HEK293T (cell line): ENCODE measurements at regions not wholly inside any gene's neighbourhood (a gene's known extent, or its start where the extent isn't known, plus 50 kb on each side); places are given as distances from the start of the nearest gene placed in this dataset.

Source experiments
- CTCF ChIA-PET: fragments of 350-600 bp; formaldehyde crosslinking; extraction: SDS; loops from one replicate; lab custom pipeline; 2021; ENCODE audit warnings: antibody characterized with exemption, inconsistent platforms; lab: Yijun Ruan, JAX
- POLR2A ChIA-PET: fragments of 350-600 bp; formaldehyde crosslinking; extraction: SDS; loops from one replicate; lab custom pipeline; 2020; ENCODE audit warnings: antibody characterized with exemption, inconsistent platforms; lab: Yijun Ruan, JAX
- DNase-seq: peaks from one replicate; pipeline ENCODE4 v3.0.0; 2012; ENCODE audit warnings: mixed read lengths; ENCODE audit errors: extremely low spot score
- ARNT ChIP-seq: fragments of 450-650 bp; IDR thresholded peaks from 2 replicates; pipeline ENCODE4 v1.6.1; 2017; ENCODE audit warnings: mild to moderate bottlenecking
- BHLHE40 ChIP-seq: fragments of 450-650 bp; IDR thresholded peaks from 2 replicates; pipeline ENCODE4 v1.6.1; 2016; ENCODE audit warnings: mild to moderate bottlenecking, moderate library complexity, borderline replicate concordance
- CTBP1 ChIP-seq: fragments of 450-650 bp; IDR thresholded peaks from 2 replicates; pipeline ENCODE4 v1.6.1; 2016; ENCODE audit warnings: borderline replicate concordance
- ELF4 ChIP-seq: fragments of 450-650 bp; IDR thresholded peaks from 2 replicates; pipeline ENCODE4 v1.6.1; 2017; ENCODE audit warnings: antibody characterized with exemption
- FOXA1 ChIP-seq: fragments of 450-650 bp; IDR thresholded peaks from 2 replicates; pipeline ENCODE4 v1.6.1; 2016; ENCODE audit warnings: mild to moderate bottlenecking
- FOXK2 ChIP-seq: fragments of 450-650 bp; IDR thresholded peaks from 2 replicates; pipeline ENCODE4 v1.6.1; 2016; ENCODE audit warnings: mild to moderate bottlenecking
- FOXM1 ChIP-seq: fragments of 450-650 bp; IDR thresholded peaks from 2 replicates; pipeline ENCODE4 v1.6.1; 2017; ENCODE audit warnings: mild to moderate bottlenecking, borderline replicate concordance
- HDGF ChIP-seq: fragments of 450-650 bp; IDR thresholded peaks from 2 replicates; pipeline ENCODE4 v1.6.1; 2017; ENCODE audit warnings: antibody characterized with exemption, borderline replicate concordance
- L3MBTL2 ChIP-seq: fragments of 450-650 bp; conservative IDR thresholded peaks from 2 replicates; pipeline ENCODE4 v1.6.1; 2016; ENCODE audit warnings: mild to moderate bottlenecking
- LEF1 ChIP-seq: fragments of 450-650 bp; IDR thresholded peaks from 2 replicates; pipeline ENCODE4 v1.6.1; 2017; ENCODE audit warnings: mild to moderate bottlenecking, borderline replicate concordance
- NFRKB ChIP-seq: fragments of 450-650 bp; IDR thresholded peaks from 2 replicates; pipeline ENCODE4 v1.6.1; 2016; ENCODE audit warnings: mild to moderate bottlenecking, moderate library complexity
- PKNOX1 ChIP-seq: fragments of 450-650 bp; IDR thresholded peaks from 2 replicates; pipeline ENCODE4 v1.6.1; 2016
- SP1 ChIP-seq: fragments of 450-650 bp; IDR thresholded peaks from 2 replicates; pipeline ENCODE4 v1.6.1; 2017
- SUZ12 ChIP-seq: fragments of 450-650 bp; IDR thresholded peaks from 2 replicates; pipeline ENCODE4 v1.6.1; 2016; ENCODE audit warnings: mild to moderate bottlenecking
- TARDBP ChIP-seq: fragments of 450-650 bp; IDR thresholded peaks from 2 replicates; pipeline ENCODE4 v1.6.1; 2016
- ZNF384 ChIP-seq: fragments of 450-650 bp; IDR thresholded peaks from 2 replicates; pipeline ENCODE4 v1.6.1; 2016

- TF ChIP-seq CTBP1 (no peak), L3MBTL2 (no peak), NFRKB (no peak), PKNOX1 (no peak), ARNT (no peak), FOXA1 (no peak)
- CTCF ChIA-PET, result no interaction called here
- DNase-seq, result no peak
- POLR2A ChIA-PET, result no interaction called here
Observed at GRCh38 chr11:127274328-127274676, 273.7 kb upstream of the KIRREL3 start.

- no peak for DNase-seq
- ChIA-PET POLR2A (no interaction called here), CTCF (no interaction called here)
- TF ChIP-seq FOXM1 (no peak), SUZ12 (no peak), ARNT (no peak), L3MBTL2 (no peak), FOXA1 (no peak), FOXK2 (no peak), ZNF384 (no peak), TARDBP (no peak), LEF1 (no peak), SP1 (no peak), NFRKB (no peak), ELF4 (no peak), CTBP1 (no peak), HDGF (no peak), PKNOX1 (no peak), BHLHE40 (no peak)
Observed at GRCh38 chr11:127273593-127274327, 273.2 kb upstream of the KIRREL3 start.

- TF ChIP-seq NFRKB (no peak), CTBP1 (no peak), FOXM1 (no peak), SUZ12 (no peak), ELF4 (no peak), FOXK2 (no peak), HDGF (no peak), LEF1 (no peak), BHLHE40 (no peak), FOXA1 (no peak), ARNT (no peak), TARDBP (no peak), PKNOX1 (no peak), ZNF384 (no peak), SP1 (no peak), L3MBTL2 (no peak)
- POLR2A ChIA-PET, result no interaction called here
- CTCF ChIA-PET, result no interaction called here
- no peak for DNase-seq
Observed at GRCh38 chr11:127270851-127271250, 270.3 kb upstream of the KIRREL3 start.

GRCh38 chr11:127269911-127270310 is 269.3 kb upstream of the KIRREL3 start:
- ChIA-PET POLR2A (no interaction called here), CTCF (no interaction called here)
- no peak for TF ChIP-seq BHLHE40
- TF ChIP-seq L3MBTL2, result no peak
- TF ChIP-seq FOXA1, result no peak
- no peak for TF ChIP-seq FOXK2
- no peak for TF ChIP-seq PKNOX1
- TF ChIP-seq TARDBP, result no peak
- TF ChIP-seq FOXM1, result no peak
- TF ChIP-seq LEF1, result no peak
- no peak for TF ChIP-seq NFRKB
- TF ChIP-seq ZNF384, result no peak
- no peak for TF ChIP-seq SP1
- TF ChIP-seq HDGF, result no peak
- no peak for DNase-seq

- no peak for DNase-seq
- ChIA-PET CTCF (no interaction called here), POLR2A (no interaction called here)
- TF ChIP-seq SP1 (no peak), ARNT (no peak), FOXK2 (no peak), HDGF (no peak), ZNF384 (no peak), BHLHE40 (no peak), FOXM1 (no peak), TARDBP (no peak), FOXA1 (no peak), LEF1 (no peak), ELF4 (no peak), CTBP1 (no peak)
Observed at GRCh38 chr11:127268932-127269331, 268.4 kb upstream of the KIRREL3 start.
